NCI-H2029 treated with DMSO at 0.1 percent for 48 hours (cell line): ENCODE measurements at regions not wholly inside any gene's neighbourhood (a gene's known extent, or its start where the extent isn't known, plus 50 kb on each side); places are given as distances from the start of the nearest gene placed in this dataset.
"Not testable (repeated sequence)": the region's sequence is repeated elsewhere in the genome, so short reads cannot be mapped to it uniquely, and the experiment has no call there.

Source experiments
- DNase-seq: peaks from one replicate; lab custom pipeline; 2025; lab: John Stamatoyannopoulos, UW

- no peak for DNase-seq
Observed at GRCh38 chr7:14092331-14092730, 102.9 kb upstream of the ETV1 start.

- DNase-seq = no peak
Observed at GRCh38 chr7:14085901-14086300, 96.4 kb upstream of the ETV1 start.

- DNase-seq = no peak
Observed at GRCh38 chr7:14083761-14084160, 94.3 kb upstream of the ETV1 start.

GRCh38 chr7:14073988-14074387 is 84.5 kb upstream of the ETV1 start:
- DNase-seq = no peak

- no peak for DNase-seq
Observed at GRCh38 chr7:14073543-14073942, 84.1 kb upstream of the ETV1 start.

- DNase-seq = no peak
Observed at GRCh38 chr7:14071045-14071444, 81.6 kb upstream of the ETV1 start.

GRCh38 chr7:14069961-14070360 is 80.5 kb upstream of the ETV1 start:
- no peak for DNase-seq

- not testable (repeated sequence) for DNase-seq
Observed at GRCh38 chr7:14066783-14067182, 77.3 kb upstream of the ETV1 start.

GRCh38 chr7:14065286-14065685 is 75.8 kb upstream of the ETV1 start:
- DNase-seq = no peak

GRCh38 chr7:14055813-14056212 is 66.3 kb upstream of the ETV1 start:
- no peak for DNase-seq

- no peak for DNase-seq
Observed at GRCh38 chr7:14054125-14054524, 64.7 kb upstream of the ETV1 start.

GRCh38 chr7:14048889-14049288 is 59.4 kb upstream of the ETV1 start:
- DNase-seq = peak; percentile 16

GRCh38 chr7:14047709-14048399 is 58.4 kb upstream of the ETV1 start:
- no peak for DNase-seq

- DNase-seq = no peak
Observed at GRCh38 chr7:14045651-14046050, 56.2 kb upstream of the ETV1 start.

GRCh38 chr7:14040528-14040927 is 51.1 kb upstream of the ETV1 start:
- DNase-seq = no peak
